Breast epithelium (tissue), 4 donors: ENCODE measurements at regions not wholly inside any gene's neighbourhood (a gene's known extent, or its start where the extent isn't known, plus 50 kb on each side); places are given as distances from the start of the nearest gene placed in this dataset.

ENCODE experiments used
- DNase-seq, 2 donors: peaks; one replicate each; pipeline ENCODE4 v3.0.0-alpha.2; 2019; ENCODE audit warnings: low spot score in 2 of 2
- H3K27ac ChIP-seq, 2 donors: fragments of 200-600 bp; sonication (generic) in 1 of 2; one replicate each; pipeline ENCODE4 v1.5.1; 2016 to 2019; ENCODE audit warnings: mild to moderate bottlenecking in 1 of 2
- H3K27me3 ChIP-seq, 2 donors: fragments of 200-600 bp; sonication (generic) in 1 of 2; one replicate each; pipeline versions ENCODE4 v1.5.1 to v1.6.0; 2017 to 2019; ENCODE audit warnings: control low read depth in 1 of 2, mild to moderate bottlenecking in 1 of 2
- H3K36me3 ChIP-seq: fragments of 200-600 bp; one replicate; pipeline ENCODE4 v1.5.1; 2019
- H3K4me1 ChIP-seq, 2 donors: fragments of 200-600 bp; sonication (generic); one replicate each; pipeline ENCODE4 v1.5.1; 2016 to 2019; ENCODE audit warnings: control low read depth in 1 of 2
- H3K4me3 ChIP-seq, 3 donors: fragments of 200-600 bp; sonication (generic); 1 replicate in 2 of 3; 2 replicates in 1 of 3; pipeline ENCODE4 v1.5.1; 2016 to 2019; ENCODE audit warnings: mild to moderate bottlenecking in 3 of 3, moderate library complexity in 2 of 3
- H3K9me3 ChIP-seq, 2 donors: fragments of 200-600 bp; sonication (generic) in 1 of 2; one replicate each; pipeline ENCODE4 v1.5.1; 2016 to 2019; ENCODE audit warnings: control low read depth in 1 of 2
- CTCF ChIP-seq, 3 donors: fragments of 450-650 bp; IDR thresholded peaks; one replicate each; pipeline ENCODE4 v1.5.1; 2016 to 2017; ENCODE audit warnings: antibody characterized with exemption in 3 of 3, mild to moderate bottlenecking in 3 of 3, moderate library complexity in 3 of 3
- POLR2A ChIP-seq: fragments of 450-650 bp; IDR thresholded peaks from one replicate; pipeline ENCODE4 v1.6.1; 2016; ENCODE audit warnings: antibody characterized with exemption, mild to moderate bottlenecking, moderate library complexity
- POLR2AphosphoS5 ChIP-seq, 3 donors: sonication (generic); formaldehyde crosslinking; IDR thresholded peaks; one replicate each; pipeline ENCODE4 v1.6.1; 2017; ENCODE audit warnings: antibody characterized with exemption in 3 of 3
- intact Hi-C: fragments of 100-400 bp; cut with DNase I; formaldehyde crosslinking; loops from one replicate; pipeline ENCODE4 v1.15.1; 2023; ENCODE audit warnings: low total_unique reads

DNA sequence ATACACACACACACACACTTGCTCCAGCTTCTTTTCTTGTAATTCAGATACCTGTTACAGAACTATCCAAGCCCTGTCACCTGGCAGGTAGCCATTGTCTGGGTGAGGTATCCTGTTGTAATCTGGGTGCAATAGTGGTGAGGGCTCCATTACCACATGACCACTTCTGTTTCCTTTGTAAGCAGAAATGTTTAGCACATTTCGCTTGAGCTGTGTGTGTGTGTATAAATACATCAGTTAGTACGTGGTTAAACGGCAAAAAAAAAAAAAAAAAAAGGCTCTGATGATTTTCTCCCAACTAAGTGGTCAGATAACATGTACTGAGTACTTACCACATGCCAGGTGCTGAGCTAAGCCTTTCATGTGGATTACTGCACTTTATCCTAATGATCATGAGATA lies 129.3 kb upstream of the SSTR1 start:
- intact Hi-C loops = no loop called here
- DNase-seq = no peak
- H3K4me1 ChIP-seq = no peaks in the 10 kb centered on the region
- no peaks in the 10 kb centered on the region for H3K36me3 ChIP-seq
- no peak overlapping the region for H3K4me3 ChIP-seq
- TF ChIP-seq POLR2A = no peak
- H3K9me3 ChIP-seq = no peaks in the 10 kb centered on the region
- no peak overlapping the region for H3K27ac ChIP-seq
- no peaks in the 10 kb centered on the region for H3K27me3 ChIP-seq

DNA sequence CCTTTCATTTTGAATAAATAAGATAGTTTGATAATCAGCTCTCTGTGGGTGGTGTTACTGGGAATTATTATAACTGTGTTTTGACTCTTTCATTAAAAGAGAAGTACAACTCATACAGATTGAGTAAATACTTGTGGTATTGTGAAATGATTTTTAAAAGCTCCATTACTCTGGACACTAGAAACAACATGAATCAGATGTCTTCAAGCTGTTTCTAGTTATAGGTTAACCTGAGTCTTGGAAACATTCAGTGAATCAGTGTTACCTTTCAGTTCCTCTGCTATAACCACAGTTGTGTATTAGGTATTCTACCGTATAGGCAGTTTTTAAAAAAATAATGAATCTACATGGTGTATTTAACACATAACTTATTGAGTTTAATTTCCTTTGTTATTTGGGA lies 128.4 kb upstream of the SSTR1 start:
- Histone ChIP-seq H3K4me3 (no peak overlapping the region), H3K4me1 (no peaks in the 10 kb centered on the region), H3K27me3 (no peaks in the 10 kb centered on the region), H3K9me3 (no peaks in the 10 kb centered on the region), H3K27ac (no peak overlapping the region), H3K36me3 (no peaks in the 10 kb centered on the region)
- DNase-seq = no peak
- no peak for TF ChIP-seq POLR2AphosphoS5 (IDR thresholded peaks at IDR 0.05)
- no peak for TF ChIP-seq CTCF (IDR thresholded peaks at IDR 0.05)
- no peak for TF ChIP-seq POLR2A
- intact Hi-C loops = no loop called here

- H3K27ac ChIP-seq = no peak overlapping the region
- H3K9me3 ChIP-seq = no peaks in the 10 kb centered on the region
- H3K4me1 ChIP-seq = no peaks in the 10 kb centered on the region
- no peak overlapping the region for H3K4me3 ChIP-seq
- H3K36me3 ChIP-seq = no peaks in the 10 kb centered on the region
- intact Hi-C loops = loop anchor here (2.0 kb wide), 1 partner anchor 69 kb away; no protein-coding TSS in a partner anchor
- no peaks in the 10 kb centered on the region for H3K27me3 ChIP-seq
- DNase-seq = no peak
- no peak for TF ChIP-seq POLR2A
- TF ChIP-seq POLR2AphosphoS5 (IDR thresholded peaks at IDR 0.05) = no peak
- TF ChIP-seq CTCF (IDR thresholded peaks at IDR 0.05) = no peak
Observed at GRCh38 chr14:38079886-38080285, 127.8 kb upstream of the SSTR1 start.

- no peak for DNase-seq
- intact Hi-C loops = loop anchor here (2.0 kb wide), 1 partner anchor 70 kb away; no protein-coding TSS in a partner anchor
- Histone ChIP-seq H3K9me3 (no peaks in the 10 kb centered on the region), H3K36me3 (no peaks in the 10 kb centered on the region), H3K4me3 (no peak overlapping the region), H3K27me3 (no peaks in the 10 kb centered on the region), H3K4me1 (no peaks in the 10 kb centered on the region), H3K27ac (no peak overlapping the region)
- no peak for TF ChIP-seq CTCF (IDR thresholded peaks at IDR 0.05)
- TF ChIP-seq POLR2AphosphoS5 (IDR thresholded peaks at IDR 0.05) = no peak
Observed at GRCh38 chr14:38080696-38081095, 127.0 kb upstream of the SSTR1 start.

GRCh38 chr14:38083039-38083438 lies 124.7 kb upstream of the SSTR1 start:
- H3K4me1 ChIP-seq = no peaks in the 10 kb centered on the region
- H3K9me3 ChIP-seq = no peaks in the 10 kb centered on the region
- H3K27me3 ChIP-seq = no peaks in the 10 kb centered on the region
- H3K27ac ChIP-seq = no peak overlapping the region
- no peak for DNase-seq
- intact Hi-C loops = no loop called here
- no peak overlapping the region for H3K4me3 ChIP-seq
- no peaks in the 10 kb centered on the region for H3K36me3 ChIP-seq
- TF ChIP-seq POLR2A (no peak), POLR2AphosphoS5 (IDR thresholded peaks at IDR 0.05) (no peak), CTCF (IDR thresholded peaks at IDR 0.05) (no peak)

DNA sequence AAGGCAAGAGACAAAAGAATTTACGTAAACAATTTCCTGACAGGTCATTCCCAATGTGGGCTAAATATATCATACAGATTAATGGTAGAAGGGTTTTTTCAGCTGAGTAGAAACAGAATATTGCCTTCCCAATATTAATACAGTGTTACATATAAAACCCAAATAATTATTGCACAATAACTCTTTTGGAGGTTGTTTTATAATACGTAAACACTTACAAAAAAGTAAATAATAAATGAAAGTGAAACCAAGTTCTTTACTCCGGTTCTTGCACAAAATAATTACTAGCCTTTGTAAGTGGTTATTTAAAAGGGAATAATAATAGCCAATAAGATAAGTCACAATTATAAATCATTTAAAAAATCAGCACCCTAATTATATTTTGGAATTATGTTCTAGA lies 118.6 kb upstream of the SSTR1 start:
- no peak overlapping the region for H3K27ac ChIP-seq
- peaks cover 5 to 17% of the 10 kb centered on the region in 2 donors for H3K9me3 ChIP-seq
- no peaks in the 10 kb centered on the region for H3K4me1 ChIP-seq
- DNase-seq = no peak
- no peaks in the 10 kb centered on the region for H3K36me3 ChIP-seq
- intact Hi-C loops = no loop called here
- peak overlapping the region; percentile 27 to 38 (median 29) for H3K4me3 ChIP-seq
- no peak for TF ChIP-seq CTCF (IDR thresholded peaks at IDR 0.05)
- TF ChIP-seq POLR2AphosphoS5 (IDR thresholded peaks at IDR 0.05) = no peak
- no peak for TF ChIP-seq POLR2A
- no peaks in the 10 kb centered on the region for H3K27me3 ChIP-seq
